Transverse colon (tissue), 4 donors: ENCODE measurements at regions not wholly inside any gene's neighbourhood (a gene's known extent, or its start where the extent isn't known, plus 50 kb on each side); places are given as distances from the start of the nearest gene placed in this dataset.

Source experiments
- DNase-seq: peaks from one replicate; pipeline ENCODE4 v3.0.0-alpha.2; 2019
- H3K27ac ChIP-seq, 4 donors: fragments of 200-600 bp; sonication (generic); 2 replicates each; pipeline ENCODE4 v1.5.1; 2016 to 2018; ENCODE audit warnings: inconsistent platforms in 4 of 4
- H3K27me3 ChIP-seq: fragments of 200-600 bp; sonication (generic); 2 replicates; pipeline ENCODE4 v1.5.1; 2017; ENCODE audit warnings: inconsistent platforms
- H3K36me3 ChIP-seq, 4 donors: fragments of 200-600 bp; sonication (generic); 2 replicates each; pipeline ENCODE4 v1.5.1; 2017 to 2019; ENCODE audit warnings: inconsistent platforms in 4 of 4
- H3K4me1 ChIP-seq, 4 donors: fragments of 200-600 bp; sonication (generic); 2 replicates each; pipeline ENCODE4 v1.5.1; 2017 to 2020; ENCODE audit warnings: inconsistent platforms in 4 of 4
- H3K4me3 ChIP-seq, 4 donors: fragments of 200-600 bp; sonication (generic); 1 replicate in 1 of 4; 2 replicates in 3 of 4; pipeline versions ENCODE4 v1.5.1 to v1.6.1; 2017 to 2019; ENCODE audit warnings: inconsistent platforms in 4 of 4
- H3K9me3 ChIP-seq, 2 donors: fragments of 200-600 bp; sonication (generic); 2 replicates each; pipeline ENCODE4 v1.5.1; 2017 to 2019; ENCODE audit warnings: inconsistent platforms in 2 of 2
- EP300 ChIP-seq: sonication (generic); formaldehyde crosslinking; IDR thresholded peaks from one replicate; pipeline ENCODE4 v1.6.1; 2017; ENCODE audit warnings: antibody characterized with exemption, low read depth
- POLR2A ChIP-seq: fragments of 450-650 bp; IDR thresholded peaks from one replicate; pipeline ENCODE4 v1.6.1; 2016; ENCODE audit warnings: antibody characterized with exemption, mild to moderate bottlenecking, moderate library complexity
- POLR2AphosphoS5 ChIP-seq, 3 donors: sonication (generic); formaldehyde crosslinking; IDR thresholded peaks; one replicate each; pipeline ENCODE4 v1.6.1; 2016; ENCODE audit warnings: antibody characterized with exemption in 3 of 3
- whole genome bisulfite sequencing, 2 donors: methylation state at CpG; one replicate each; pipeline ENCODE4 v1.1.5; 2018; ENCODE audit warnings: low coverage in 1 of 2; 5-methylcytosine and 5-hydroxymethylcytosine counted together
- in situ Hi-C, 4 donors: fragments of 200-750 bp; cut with MboI; loops; one replicate each; pipeline versions ENCODE4 v1.15.0 to v1.15.1; 2017; ENCODE audit warnings: low sequenced_read_pairs in 3 of 4, low pct_ligation_motif_present in 1 of 4, low pct_unique_long_range_greater_than_20kb in 1 of 4
- intact Hi-C: fragments of 100-400 bp; cut with DNase I; formaldehyde crosslinking; loops from one replicate; pipeline ENCODE4 v1.15.1; 2023; ENCODE audit warnings: low total_unique reads
- TF ChIP-seq, protein P1 (sequence below), 5 experiments: fragments of 200-600 bp in 3 of 5; fragments of 450-650 bp in 2 of 5; sonication (generic) in 3 of 5; IDR thresholded peaks; 1 replicate in 2 of 5; 2 replicates in 3 of 5; pipeline ENCODE4 v1.5.1; 2016 to 2017; ENCODE audit warnings: antibody characterized with exemption in 5 of 5, inconsistent platforms in 3 of 5, mild to moderate bottlenecking in 2 of 5, moderate library complexity in 1 of 5

- 67 to 87% methylated on average over 1 to 3 of the region's 3 CpGs for WGBS, 2 donors
- in situ Hi-C loops: no loop called here
Observed at GRCh38 chr11:106262852-106263251, 185.4 kb downstream of the AASDHPPT start.

DNA sequence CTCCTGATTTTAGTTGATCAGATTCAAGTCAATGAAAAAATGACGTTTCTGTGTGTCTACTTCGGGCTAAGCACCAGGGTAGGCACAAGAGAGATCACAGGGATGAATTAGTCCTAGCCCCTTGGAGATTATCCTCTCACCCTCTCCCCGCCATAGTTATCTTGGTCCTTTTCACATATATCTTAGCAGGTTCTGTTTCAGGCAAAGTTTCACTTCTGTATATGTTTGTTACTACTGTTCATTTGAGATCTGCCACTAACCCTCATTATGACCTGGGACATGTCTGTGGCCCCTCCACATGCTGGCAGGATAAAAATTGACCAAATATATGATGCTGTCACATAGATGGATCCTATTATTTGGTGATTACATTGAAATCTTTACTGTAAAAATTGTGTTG lies 186.1 kb downstream of the AASDHPPT start:
- DNase-seq: no peak
- H3K36me3 ChIP-seq: no peaks in the 10 kb centered on the region
- no peak overlapping the region for H3K27ac ChIP-seq
- H3K9me3 ChIP-seq: peaks cover 0 to 2% of the 10 kb centered on the region in 2 donors
- 69 to 78% methylated on average over 2 to 3 of the region's 3 CpGs for WGBS, 2 donors
- no peaks in the 10 kb centered on the region for H3K27me3 ChIP-seq
- H3K4me1 ChIP-seq: no peaks in the 10 kb centered on the region
- in situ Hi-C loops: no loop called here
- intact Hi-C loops: no loop called here
- TF ChIP-seq EP300 (no peak), POLR2AphosphoS5 (IDR thresholded peaks at IDR 0.05) (no peak), POLR2A (no peak)
- TF ChIP-seq, protein P1, sequence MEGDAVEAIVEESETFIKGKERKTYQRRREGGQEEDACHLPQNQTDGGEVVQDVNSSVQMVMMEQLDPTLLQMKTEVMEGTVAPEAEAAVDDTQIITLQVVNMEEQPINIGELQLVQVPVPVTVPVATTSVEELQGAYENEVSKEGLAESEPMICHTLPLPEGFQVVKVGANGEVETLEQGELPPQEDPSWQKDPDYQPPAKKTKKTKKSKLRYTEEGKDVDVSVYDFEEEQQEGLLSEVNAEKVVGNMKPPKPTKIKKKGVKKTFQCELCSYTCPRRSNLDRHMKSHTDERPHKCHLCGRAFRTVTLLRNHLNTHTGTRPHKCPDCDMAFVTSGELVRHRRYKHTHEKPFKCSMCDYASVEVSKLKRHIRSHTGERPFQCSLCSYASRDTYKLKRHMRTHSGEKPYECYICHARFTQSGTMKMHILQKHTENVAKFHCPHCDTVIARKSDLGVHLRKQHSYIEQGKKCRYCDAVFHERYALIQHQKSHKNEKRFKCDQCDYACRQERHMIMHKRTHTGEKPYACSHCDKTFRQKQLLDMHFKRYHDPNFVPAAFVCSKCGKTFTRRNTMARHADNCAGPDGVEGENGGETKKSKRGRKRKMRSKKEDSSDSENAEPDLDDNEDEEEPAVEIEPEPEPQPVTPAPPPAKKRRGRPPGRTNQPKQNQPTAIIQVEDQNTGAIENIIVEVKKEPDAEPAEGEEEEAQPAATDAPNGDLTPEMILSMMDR (IDR thresholded peaks at IDR 0.05): no peak
- H3K4me3 ChIP-seq: no peak overlapping the region

More at GRCh38 chr11:106262852-106263251, 185.4 kb downstream of the AASDHPPT start:
- Histone ChIP-seq H3K36me3 (no peaks in the 10 kb centered on the region), H3K9me3 (no peaks in the 10 kb centered on the region), H3K4me1 (no peaks in the 10 kb centered on the region), H3K27ac (no peak overlapping the region), H3K27me3 (no peaks in the 10 kb centered on the region), H3K4me3 (no peak overlapping the region)
- TF ChIP-seq EP300 (no peak), POLR2A (no peak), POLR2AphosphoS5 (IDR thresholded peaks at IDR 0.05) (no peak)
- TF ChIP-seq, protein P1 (IDR thresholded peaks at IDR 0.05): no peak
- DNase-seq: no peak
- intact Hi-C loops: no loop called here

DNA sequence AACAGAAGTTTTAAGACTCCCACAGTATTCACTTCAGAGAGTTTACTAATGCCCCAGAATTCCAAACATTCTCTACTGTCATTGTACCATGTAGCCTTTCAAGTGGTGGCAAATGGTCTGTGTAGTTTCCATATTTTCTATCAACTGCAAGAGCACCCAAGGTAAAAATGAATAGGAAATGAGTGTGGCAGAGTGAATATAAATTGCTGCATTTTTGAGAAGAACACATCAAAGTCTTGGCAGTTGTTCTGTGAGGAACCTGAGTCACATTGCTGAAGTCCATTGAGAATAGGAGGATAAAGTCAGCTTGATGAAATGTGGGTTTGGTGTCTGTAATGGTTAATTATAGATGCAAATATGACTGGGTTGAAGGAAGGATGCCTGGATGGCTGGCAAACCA lies 193.6 kb downstream of the AASDHPPT start:
- H3K9me3 ChIP-seq: peaks cover 0 to 2% of the 10 kb centered on the region in 2 donors
- TF ChIP-seq POLR2A: no peak
- TF ChIP-seq, protein P1 (IDR thresholded peaks at IDR 0.05): no peak
- TF ChIP-seq EP300: no peak
- TF ChIP-seq POLR2AphosphoS5 (IDR thresholded peaks at IDR 0.05): no peak
- no peak for DNase-seq
- no peaks in the 10 kb centered on the region for H3K36me3 ChIP-seq
- no peak overlapping the region for H3K4me3 ChIP-seq
- no peak overlapping the region for H3K27ac ChIP-seq
- H3K27me3 ChIP-seq: no peaks in the 10 kb centered on the region
- H3K4me1 ChIP-seq: no peaks in the 10 kb centered on the region
- in situ Hi-C loops: no loop called here
- intact Hi-C loops: no loop called here

DNA sequence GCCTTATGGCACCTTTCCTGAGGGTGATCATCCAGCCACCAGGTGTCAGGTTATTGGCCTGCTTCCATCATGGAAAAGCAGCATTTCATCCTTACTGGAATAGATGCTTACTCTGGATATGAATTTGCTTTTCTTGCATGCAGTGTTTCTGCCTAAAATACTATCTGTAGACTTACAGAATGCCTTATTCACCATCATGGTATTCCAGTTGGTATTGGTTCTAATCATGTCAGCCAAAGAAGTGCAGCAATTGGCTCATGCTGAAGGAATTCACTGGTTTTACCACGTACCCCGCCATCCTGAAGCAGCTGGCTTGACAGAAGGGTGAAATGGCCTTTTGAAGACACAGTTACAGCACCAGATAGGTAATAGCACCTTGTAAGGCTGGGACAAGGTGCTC lies 194.2 kb downstream of the AASDHPPT start:
- H3K9me3 ChIP-seq: peaks cover 0 to 2% of the 10 kb centered on the region in 2 donors
- no peaks in the 10 kb centered on the region for H3K36me3 ChIP-seq
- 74 to 87% methylated on average over 2 of the region's 2 CpGs for WGBS, 2 donors
- intact Hi-C loops (no loop called here), in situ Hi-C loops (no loop called here)
- no peaks in the 10 kb centered on the region for H3K4me1 ChIP-seq
- no peak overlapping the region for H3K4me3 ChIP-seq
- no peak for DNase-seq
- TF ChIP-seq POLR2AphosphoS5 (IDR thresholded peaks at IDR 0.05): no peak
- TF ChIP-seq POLR2A: no peak
- no peak for TF ChIP-seq EP300
- TF ChIP-seq, protein P1 (IDR thresholded peaks at IDR 0.05): no peak
- no peak overlapping the region for H3K27ac ChIP-seq
- H3K27me3 ChIP-seq: no peaks in the 10 kb centered on the region
